Keratinocyte (primary cell): ENCODE measurements at regions not wholly inside any gene's neighbourhood (a gene's known extent, or its start where the extent isn't known, plus 50 kb on each side); places are given as distances from the start of the nearest gene placed in this dataset.
A peak's percentile ranks its signal among the peaks of the same experiment; 100 is the strongest.

Experiments used
- DNase-seq: peaks from one replicate; pipeline ENCODE4 v3.0.0-alpha.2; 2011; ENCODE audit warnings: low read depth, missing footprints, low spot score
- FAIRE-seq: peaks from 2 replicates; lab custom pipeline; 2011; peaks lifted over from hg19 to GRCh38; lab: Jason Lieb, UNC
- H2AFZ ChIP-seq: 2 replicates; pipeline ENCODE4 v1.6.0; 2012; ENCODE audit warnings: low read length, control low read depth, inconsistent platforms; ENCODE audit not compliant: control insufficient read depth
- H3K27ac ChIP-seq: 2 replicates; pipeline ENCODE4 v1.5.1; 2011; ENCODE audit warnings: low read length; ENCODE audit not compliant: control insufficient read depth, insufficient read depth
- H3K27me3 ChIP-seq: 3 replicates; pipeline ENCODE4 v1.6.0; 2011; ENCODE audit warnings: low read length; ENCODE audit not compliant: control insufficient read depth, insufficient read depth; ENCODE audit errors: extremely low read depth
- H3K36me3 ChIP-seq, 2 experiments: 2 replicates in 1 of 2; 3 replicates in 1 of 2; pipeline ENCODE4 v1.5.1; 2011; ENCODE audit warnings: low read length in 2 of 2, mild to moderate bottlenecking in 1 of 2; ENCODE audit not compliant: control insufficient read depth in 2 of 2, insufficient read depth in 2 of 2; ENCODE audit errors: extremely low read depth in 1 of 2
- H3K4me1 ChIP-seq: 3 replicates; pipeline ENCODE4 v1.5.1; 2011; ENCODE audit warnings: low read length; ENCODE audit not compliant: control insufficient read depth, insufficient read depth; ENCODE audit errors: extremely low read depth
- H3K4me2 ChIP-seq: 3 replicates; pipeline ENCODE4 v1.6.0; 2011; ENCODE audit warnings: low read depth, low read length; ENCODE audit not compliant: control insufficient read depth, insufficient read depth; ENCODE audit errors: extremely low read depth
- H3K4me3 ChIP-seq, 3 experiments: fragments of 200-600 bp in 1 of 3; sonication (generic) in 1 of 3; 2 replicates in 2 of 3; 3 replicates in 1 of 3; pipeline ENCODE4 v1.5.1; 2011 to 2016; ENCODE audit warnings: low read length in 3 of 3, mild to moderate bottlenecking in 3 of 3, control low read depth in 2 of 3, inconsistent platforms in 1 of 3, low read depth in 1 of 3, mixed read lengths in 1 of 3, mixed run types in 1 of 3, moderate library complexity in 1 of 3; ENCODE audit not compliant: control insufficient read depth in 2 of 3, insufficient read depth in 2 of 3; ENCODE audit errors: extremely low read depth in 1 of 3
- H3K79me2 ChIP-seq: 2 replicates; pipeline ENCODE4 v1.6.0; 2012; ENCODE audit warnings: low read length; ENCODE audit not compliant: control insufficient read depth, insufficient read depth
- H3K9ac ChIP-seq: 3 replicates; pipeline ENCODE4 v1.6.0; 2011; ENCODE audit warnings: low read length; ENCODE audit not compliant: control insufficient read depth, insufficient read depth; ENCODE audit errors: extremely low read depth
- H3K9me1 ChIP-seq: 3 replicates; pipeline ENCODE4 v1.6.0; 2011; ENCODE audit warnings: low read length; ENCODE audit not compliant: control insufficient read depth, insufficient read depth; ENCODE audit errors: extremely low read depth
- H3K9me3 ChIP-seq: 2 replicates; pipeline ENCODE4 v1.5.1; 2012; ENCODE audit warnings: low read depth, low read length; ENCODE audit not compliant: control insufficient read depth
- H4K20me1 ChIP-seq: 3 replicates; pipeline ENCODE4 v1.6.0; 2011; ENCODE audit warnings: low read length; ENCODE audit not compliant: control insufficient read depth, insufficient read depth; ENCODE audit errors: extremely low read depth
- CTCF ChIP-seq, 3 experiments: IDR thresholded peaks in 1 of 3; conservative IDR thresholded peaks in 1 of 3; optimal IDR thresholded peaks in 1 of 3; 2 replicates in 2 of 3; 3 replicates in 1 of 3; pipeline versions ENCODE3 to v1.5.1; 2011; ENCODE audit warnings: low read length in 3 of 3, mild to moderate bottlenecking in 3 of 3, moderate library complexity in 2 of 3, control low read depth in 1 of 3, inconsistent platforms in 1 of 3; ENCODE audit not compliant: insufficient read depth in 2 of 3; ENCODE audit errors: extremely low read depth in 1 of 3
- EZH2 ChIP-seq: IDR thresholded peaks from one replicate; pipeline ENCODE4 v1.6.1; 2012; ENCODE audit warnings: inconsistent platforms, mild to moderate bottlenecking, low read length, moderate library complexity
- dilution Hi-C: fragments of 300-500 bp; cut with MboI; formaldehyde crosslinking; loops from one replicate; pipeline ENCODE4 v1.7.0; 2020; ENCODE audit warnings: low sequenced_read_pairs; ENCODE audit not compliant: extremely low pct_ligation_motif_present

GRCh38 chr11:90803366-90803765 lies 580.5 kb upstream of the CHORDC1 start:
- no peaks in the 10 kb centered on the region for H3K36me3 ChIP-seq
- DNase-seq (peak; percentile 59), FAIRE-seq (peak; percentile 60)
- peak overlapping the region; percentile 8 for H3K9ac ChIP-seq
- H3K27ac ChIP-seq = peak overlapping the region; percentile 48
- no peaks in the 10 kb centered on the region for H3K9me3 ChIP-seq
- peak overlapping the region; percentile 78 for H3K4me2 ChIP-seq
- TF ChIP-seq EZH2 (no peak), CTCF (optimal IDR thresholded peaks at IDR 0.05 in 1 of 3, IDR thresholded peaks at IDR 0.05 in 1 of 3, conservative IDR thresholded peaks at IDR 0.05 in 1 of 3; ENCODE audit: extremely low read depth in 1 of 3, insufficient read depth in 2 of 3, low read length in 3 of 3) (no peak)
- no peaks in the 10 kb centered on the region for H3K9me1 ChIP-seq
- no peaks in the 10 kb centered on the region for H4K20me1 ChIP-seq
- H3K4me1 ChIP-seq = peaks cover 23% of the 10 kb centered on the region
- dilution Hi-C loops = no loop called here
- peak overlapping the region in 2 of 3 experiments; percentile 45 to 48 for H3K4me3 ChIP-seq
- no peaks in the 10 kb centered on the region for H3K27me3 ChIP-seq
- peak overlapping the region; percentile 64 for H2AFZ ChIP-seq
- H3K79me2 ChIP-seq = no peaks in the 10 kb centered on the region

DNA sequence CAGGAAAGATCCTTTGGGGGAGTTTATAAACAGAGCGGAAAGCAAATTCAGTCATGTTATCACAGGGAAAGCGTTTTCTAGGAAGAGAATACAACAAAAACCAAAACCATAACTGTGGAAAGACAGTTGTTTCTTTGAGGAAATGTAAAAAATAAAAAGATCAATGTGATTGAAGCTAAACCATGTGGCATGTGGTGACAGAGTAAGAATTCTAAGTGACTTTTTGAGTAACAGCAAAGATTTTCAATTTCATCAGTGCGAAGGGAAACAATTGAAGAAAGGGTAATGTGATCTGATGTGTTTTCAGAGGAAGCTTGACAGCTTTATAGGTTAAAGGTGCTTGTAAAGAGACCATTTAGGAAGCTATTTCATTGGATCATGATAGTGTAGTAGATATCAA lies 575.9 kb upstream of the CHORDC1 start:
- no peak overlapping the region for H3K4me2 ChIP-seq
- H3K4me3 ChIP-seq = no peak overlapping the region
- no peaks in the 10 kb centered on the region for H3K9me1 ChIP-seq
- no peaks in the 10 kb centered on the region for H3K79me2 ChIP-seq
- H2AFZ ChIP-seq = no peak overlapping the region
- no peak for FAIRE-seq
- no peak overlapping the region for H3K27ac ChIP-seq
- peaks cover 8% of the 10 kb centered on the region for H3K4me1 ChIP-seq
- no peaks in the 10 kb centered on the region for H3K9me3 ChIP-seq
- no peaks in the 10 kb centered on the region for H4K20me1 ChIP-seq
- no peak for DNase-seq
- dilution Hi-C loops = no loop called here
- H3K36me3 ChIP-seq = no peaks in the 10 kb centered on the region
- TF ChIP-seq EZH2 = no peak
- no peak for TF ChIP-seq CTCF (optimal IDR thresholded peaks at IDR 0.05 in 1 of 3, IDR thresholded peaks at IDR 0.05 in 1 of 3, conservative IDR thresholded peaks at IDR 0.05 in 1 of 3; ENCODE audit: extremely low read depth in 1 of 3, insufficient read depth in 2 of 3, low read length in 3 of 3)
- H3K27me3 ChIP-seq = no peaks in the 10 kb centered on the region
- H3K9ac ChIP-seq = no peak overlapping the region
